Esophagus squamous epithelium (tissue), 5 donors: ENCODE measurements at regions not wholly inside any gene's neighbourhood (a gene's known extent, or its start where the extent isn't known, plus 50 kb on each side); places are given as distances from the start of the nearest gene placed in this dataset.

Experiments
- DNase-seq: peaks from one replicate; lab custom pipeline; 2025; lab: John Stamatoyannopoulos, UW
- H3K27ac ChIP-seq, 4 donors: fragments of 200-600 bp; sonication (generic); one replicate each; pipeline ENCODE4 v1.5.1; 2016 to 2019; ENCODE audit warnings: mild to moderate bottlenecking in 1 of 4
- H3K27me3 ChIP-seq, 4 donors: fragments of 200-600 bp; sonication (generic); 1 replicate in 3 of 4; 2 replicates in 1 of 4; pipeline versions ENCODE4 v1.5.1 to v1.6.0; 2017 to 2021; ENCODE audit warnings: antibody characterized with exemption in 1 of 4
- H3K36me3 ChIP-seq, 3 donors: fragments of 200-600 bp; sonication (generic); one replicate each; pipeline ENCODE4 v1.5.1; 2016 to 2019
- H3K4me1 ChIP-seq, 3 donors: fragments of 200-600 bp; sonication (generic); one replicate each; pipeline ENCODE4 v1.5.1; 2017 to 2019
- H3K4me3 ChIP-seq, 4 donors: fragments of 200-600 bp; sonication (generic); 1 replicate in 3 of 4; 2 replicates in 1 of 4; pipeline ENCODE4 v1.5.1; 2016 to 2019; ENCODE audit warnings: mild to moderate bottlenecking in 2 of 4, moderate library complexity in 1 of 4
- H3K9me3 ChIP-seq, 3 donors: fragments of 200-600 bp; sonication (generic); one replicate each; pipeline ENCODE4 v1.5.1; 2016 to 2019
- CTCF ChIP-seq, 6 experiments: fragments of 450-650 bp in 4 of 6; fragments of 200-600 bp in 2 of 6; sonication (generic) in 2 of 6; IDR thresholded peaks; one replicate each; pipeline ENCODE4 v1.5.1; 2016 to 2019; ENCODE audit warnings: antibody characterized with exemption in 6 of 6, mild to moderate bottlenecking in 4 of 6, moderate library complexity in 4 of 6
- POLR2A ChIP-seq, 4 donors: fragments of 450-650 bp; IDR thresholded peaks; one replicate each; pipeline ENCODE4 v1.6.1; 2017; ENCODE audit warnings: antibody characterized with exemption in 4 of 4, mild to moderate bottlenecking in 4 of 4, moderate library complexity in 3 of 4
- WGBS, 2 donors: methylation state at CpG; one replicate each; pipeline ENCODE4 v1.1.5; 2018; 5-methylcytosine and 5-hydroxymethylcytosine counted together
- intact Hi-C: fragments of 100-400 bp; cut with DNase I; formaldehyde crosslinking; loops from one replicate; pipeline ENCODE4 v1.15.0; 2022
- donor health status: DM: yes; HTN: yes; CAD: no.

- no peak overlapping the region for H3K4me3 ChIP-seq
- no peaks in the 10 kb centered on the region for H3K27me3 ChIP-seq
- no peak for DNase-seq
- intact Hi-C loops, result no loop called here
- no peaks in the 10 kb centered on the region for H3K36me3 ChIP-seq
- no peaks in the 10 kb centered on the region for H3K4me1 ChIP-seq
- TF ChIP-seq POLR2A (IDR thresholded peaks at IDR 0.05) (no peak), CTCF (IDR thresholded peaks at IDR 0.05) (no peak)
- no peaks in the 10 kb centered on the region for H3K9me3 ChIP-seq
- no peak overlapping the region for H3K27ac ChIP-seq
Observed at GRCh38 chrX:33465137-33465536, 253.8 kb upstream of the DMD start.

GRCh38 chrX:33457102-33457501 lies 245.8 kb upstream of the DMD start:
- Histone ChIP-seq H3K4me3 (no peak overlapping the region), H3K9me3 (no peaks in the 10 kb centered on the region), H3K4me1 (no peaks in the 10 kb centered on the region), H3K27ac (no peak overlapping the region), H3K36me3 (no peaks in the 10 kb centered on the region), H3K27me3 (no peaks in the 10 kb centered on the region)
- TF ChIP-seq POLR2A (IDR thresholded peaks at IDR 0.05) (no peak), CTCF (IDR thresholded peaks at IDR 0.05) (no peak)
- no peak for DNase-seq
- intact Hi-C loops, result no loop called here
- 83% methylated on average over 2 of the region's 2 CpGs; no CpG with 5 or more reads in 1 of the 2 donors for WGBS, 2 donors

GRCh38 chrX:33447285-33447684 lies 235.9 kb upstream of the DMD start:
- H3K9me3 ChIP-seq, result no peaks in the 10 kb centered on the region
- no peaks in the 10 kb centered on the region for H3K27me3 ChIP-seq
- no peak overlapping the region for H3K4me3 ChIP-seq
- no peaks in the 10 kb centered on the region for H3K36me3 ChIP-seq
- intact Hi-C loops, result no loop called here
- no peak for DNase-seq
- H3K4me1 ChIP-seq, result no peaks in the 10 kb centered on the region
- WGBS, 2 donors, result 50 to 62% methylated on average over 3 of the region's 3 CpGs
- no peak overlapping the region for H3K27ac ChIP-seq
- TF ChIP-seq POLR2A (IDR thresholded peaks at IDR 0.05) (no peak), CTCF (IDR thresholded peaks at IDR 0.05) (no peak)

- intact Hi-C loops, result loop anchor here (10.0 kb wide), 1 partner anchor 870 kb away; no protein-coding TSS in a partner anchor
- peak; percentile 40 to 84 (median 57) for TF ChIP-seq CTCF (IDR thresholded peaks at IDR 0.05)
- no peak for TF ChIP-seq POLR2A (IDR thresholded peaks at IDR 0.05)
- Histone ChIP-seq H3K36me3 (no peaks in the 10 kb centered on the region), H3K4me1 (no peaks in the 10 kb centered on the region), H3K4me3 (no peak overlapping the region), H3K27me3 (no peaks in the 10 kb centered on the region), H3K9me3 (no peaks in the 10 kb centered on the region), H3K27ac (no peak overlapping the region)
- DNase-seq, result no peak
- 14 to 23% methylated on average over 9 to 11 of the region's 11 CpGs for WGBS, 2 donors
Observed at GRCh38 chrX:33434256-33435092, 223.1 kb upstream of the DMD start.

- DNase-seq, result no peak
- WGBS, 2 donors, result 58% methylated on average over 2 of the region's 3 CpGs; no CpG with 5 or more reads in 1 of the 2 donors
- Histone ChIP-seq H3K36me3 (no peaks in the 10 kb centered on the region), H3K9me3 (no peaks in the 10 kb centered on the region), H3K4me3 (no peak overlapping the region), H3K4me1 (no peaks in the 10 kb centered on the region), H3K27ac (no peak overlapping the region), H3K27me3 (no peaks in the 10 kb centered on the region)
- TF ChIP-seq POLR2A (IDR thresholded peaks at IDR 0.05) (no peak), CTCF (IDR thresholded peaks at IDR 0.05) (no peak)
- intact Hi-C loops, result no loop called here
Observed at GRCh38 chrX:33416273-33416805, 205.0 kb upstream of the DMD start.
